ENCODE measurements at regions not wholly inside any gene's neighbourhood (a gene's known extent, or its start where the extent isn't known, plus 50 kb on each side); places are given as distances from the start of the nearest gene placed in this dataset.
"Not testable (repeated sequence)": the region's sequence is repeated elsewhere in the genome, so short reads cannot be mapped to it uniquely, and the experiment has no call there.

- DNase-seq, result no peak
Observed at GRCh38 chrX:111581086-111581485, 69.6 kb downstream of the SERTM2 start.

GRCh38 chrX:111585337-111585736 is 73.9 kb downstream of the SERTM2 start:
- peak; percentile 1 for DNase-seq

- not testable (repeated sequence) for DNase-seq
Observed at GRCh38 chrX:111594348-111594877, 83.0 kb downstream of the SERTM2 start.

GRCh38 chrX:111597967-111598366 is 83.0 kb upstream of the ALG13 start:
- DNase-seq, result no peak

- no peak for DNase-seq
Observed at GRCh38 chrX:111608724-111609123, 72.2 kb upstream of the ALG13 start.

GRCh38 chrX:111609206-111609605 is 71.8 kb upstream of the ALG13 start:
- no peak for DNase-seq

- DNase-seq, result no peak
Observed at GRCh38 chrX:111615227-111615626, 65.7 kb upstream of the ALG13 start.

GRCh38 chrX:111616786-111617185 is 64.2 kb upstream of the ALG13 start:
- no peak for DNase-seq

GRCh38 chrX:111620084-111620483 is 60.9 kb upstream of the ALG13 start:
- DNase-seq, result not testable (repeated sequence)

- no peak for DNase-seq
Observed at GRCh38 chrX:111624169-111624568, 56.8 kb upstream of the ALG13 start.

- DNase-seq, result not testable (repeated sequence)
Observed at GRCh38 chrX:111627256-111627655, 53.7 kb upstream of the ALG13 start.

Data from NCI-H146 (cell line).